Limb (tissue), 2 donors: ENCODE measurements at regions not wholly inside any gene's neighbourhood (a gene's known extent, or its start where the extent isn't known, plus 50 kb on each side); places are given as distances from the start of the nearest gene placed in this dataset.

Experiments used
- DNase-seq, 2 donors: peaks; one replicate each; pipeline ENCODE4 v3.0.0-alpha.2; 2016; ENCODE audit errors: extremely low spot score in 2 of 2

DNA sequence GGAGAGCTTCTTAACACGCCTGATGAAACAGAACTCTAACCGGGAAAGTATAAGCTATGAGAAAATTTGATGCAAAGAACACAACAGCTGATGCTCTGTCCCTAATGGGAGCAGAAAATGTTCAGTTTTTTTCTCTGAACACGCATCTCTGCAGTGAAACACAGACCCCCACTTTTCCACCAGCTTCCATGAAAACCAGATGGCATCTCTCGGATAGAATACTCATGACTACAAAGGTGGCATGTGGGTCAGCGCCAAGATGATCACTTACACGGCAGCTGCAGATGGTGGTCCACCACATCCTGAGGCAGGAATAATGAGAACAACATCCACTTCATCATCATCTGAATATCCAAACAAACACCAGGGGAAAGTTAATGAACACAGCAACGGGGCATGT is 85.2 kb upstream of the CNR1 start:
- no peak for DNase-seq

- no peak for DNase-seq
Measured at GRCh38 chr6:88248709-88249321, 82.7 kb upstream of the CNR1 start.

- no peak for DNase-seq
Measured at GRCh38 chr6:88246654-88247053, 80.5 kb upstream of the CNR1 start.

GRCh38 chr6:88244721-88245120 is 78.6 kb upstream of the CNR1 start:
- DNase-seq = no peak

- no peak for DNase-seq
Measured at GRCh38 chr6:88238901-88239300, 72.8 kb upstream of the CNR1 start.

GRCh38 chr6:88238065-88238464 is 71.9 kb upstream of the CNR1 start:
- no peak for DNase-seq

DNA sequence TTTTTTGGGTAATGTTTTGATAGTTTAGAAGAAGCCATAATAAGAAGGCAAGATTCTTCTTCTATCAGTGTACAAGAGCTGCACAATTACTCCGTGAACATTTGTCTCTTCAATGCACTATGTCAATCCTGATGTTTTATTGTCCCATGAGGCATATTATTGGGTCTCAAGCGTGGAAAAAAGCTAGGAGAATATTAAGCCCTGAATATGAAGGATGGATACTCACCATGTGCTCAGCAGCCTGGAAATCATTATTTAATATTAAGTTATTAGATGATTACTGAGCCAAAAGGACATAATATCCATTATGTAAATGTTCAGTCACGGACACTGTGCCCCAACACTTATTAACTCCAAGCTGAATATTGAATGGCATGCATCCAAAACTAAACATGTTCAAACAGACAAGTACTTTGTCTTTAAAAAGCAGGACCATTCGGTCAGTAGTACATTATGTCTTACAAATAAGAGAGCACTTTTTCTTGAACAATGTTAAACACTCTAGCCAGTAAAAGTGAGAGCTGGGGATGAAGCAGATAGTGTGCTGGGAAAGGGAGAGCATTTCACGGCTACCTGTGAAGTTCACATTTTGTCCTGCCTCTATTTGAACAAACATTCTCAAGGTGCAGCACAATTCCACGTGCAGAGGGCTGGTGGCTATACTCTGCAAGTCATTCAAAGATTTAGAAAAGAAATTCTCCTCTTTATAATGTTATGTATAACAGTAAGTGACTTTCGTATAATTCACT is 70.6 kb upstream of the CNR1 start:
- DNase-seq = no peak

DNA sequence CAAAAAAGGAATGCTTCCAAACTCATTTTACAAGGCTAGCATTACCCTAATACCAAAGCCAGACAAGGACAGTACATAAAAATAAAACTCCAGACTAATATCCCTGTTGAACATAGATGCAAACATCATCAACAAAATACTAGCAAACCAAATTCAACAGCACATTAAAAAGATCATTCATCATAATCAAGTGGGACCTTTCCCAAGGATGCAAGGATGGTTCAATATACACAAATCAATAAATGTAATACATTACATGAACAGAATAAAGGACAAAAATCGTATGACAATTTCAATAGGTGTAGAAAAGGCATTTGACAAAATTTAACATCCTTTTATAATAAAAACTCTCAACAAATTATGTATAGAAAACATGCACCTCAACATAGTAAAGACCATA is 66.6 kb upstream of the CNR1 start:
- DNase-seq = no peak

DNA sequence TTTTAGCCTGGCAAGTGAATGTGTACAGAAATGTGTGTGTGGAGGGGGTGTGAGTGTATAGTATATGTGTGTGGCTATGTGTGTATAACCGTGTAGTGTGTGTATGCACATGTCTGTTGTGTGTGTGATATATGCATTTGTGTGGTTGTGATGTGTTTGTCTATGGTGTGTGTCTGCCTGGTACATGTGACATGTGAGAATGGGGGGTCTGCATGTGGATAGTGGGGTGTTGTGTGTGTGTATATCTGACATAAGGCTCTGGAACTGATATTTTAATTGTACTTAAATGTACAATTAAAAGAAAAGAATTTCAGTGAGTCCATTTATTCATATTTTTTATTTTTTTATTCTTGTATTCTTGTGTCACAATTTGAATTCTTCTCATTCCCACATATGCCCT is 57.2 kb upstream of the CNR1 start:
- DNase-seq = no peak

DNA sequence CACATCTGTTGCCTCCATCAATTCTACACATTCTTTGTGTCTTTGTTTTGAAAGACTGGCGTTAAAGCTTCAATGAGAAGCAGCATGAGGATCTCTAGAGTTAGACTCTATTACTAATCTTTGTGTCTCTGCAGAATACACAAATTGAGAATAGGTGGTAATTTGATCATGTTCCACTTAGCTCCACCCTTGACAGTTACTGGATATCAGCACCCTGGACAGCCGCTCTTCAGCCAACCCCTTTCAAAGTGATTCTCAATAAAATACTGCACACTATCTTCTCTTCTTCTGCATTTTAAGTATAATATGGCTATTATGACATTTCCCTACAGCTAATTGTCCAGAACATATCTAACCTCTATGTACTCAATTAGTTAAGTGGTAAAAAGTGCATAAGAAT is 54.3 kb upstream of the CNR1 start:
- DNase-seq = peak; percentile 24 to 28

DNA sequence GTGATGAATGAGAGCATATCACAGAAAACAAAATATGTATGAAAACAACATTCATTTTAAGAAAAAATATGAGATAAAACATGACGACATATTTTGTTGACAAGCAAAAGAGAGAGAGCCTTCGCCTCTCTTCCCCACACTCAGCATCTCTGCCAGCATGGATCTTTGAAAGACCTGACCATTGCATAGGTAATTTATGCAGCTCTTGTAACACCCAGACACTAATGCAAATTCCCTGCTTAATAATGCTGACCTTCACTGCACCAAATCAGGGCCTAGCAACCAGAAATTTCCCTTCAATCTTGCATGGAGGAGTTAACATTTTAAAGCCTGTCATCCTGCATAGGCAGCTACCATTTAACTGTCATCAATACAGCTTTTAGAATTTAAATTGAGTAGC is 50.0 kb upstream of the CNR1 start:
- no peak for DNase-seq
